DMS153 (cell line): ENCODE measurements at regions not wholly inside any gene's neighbourhood (a gene's known extent, or its start where the extent isn't known, plus 50 kb on each side); places are given as distances from the start of the nearest gene placed in this dataset.

ENCODE experiments used
- DNase-seq: peaks from one replicate; lab custom pipeline; 2025; lab: John Stamatoyannopoulos, UW

DNA sequence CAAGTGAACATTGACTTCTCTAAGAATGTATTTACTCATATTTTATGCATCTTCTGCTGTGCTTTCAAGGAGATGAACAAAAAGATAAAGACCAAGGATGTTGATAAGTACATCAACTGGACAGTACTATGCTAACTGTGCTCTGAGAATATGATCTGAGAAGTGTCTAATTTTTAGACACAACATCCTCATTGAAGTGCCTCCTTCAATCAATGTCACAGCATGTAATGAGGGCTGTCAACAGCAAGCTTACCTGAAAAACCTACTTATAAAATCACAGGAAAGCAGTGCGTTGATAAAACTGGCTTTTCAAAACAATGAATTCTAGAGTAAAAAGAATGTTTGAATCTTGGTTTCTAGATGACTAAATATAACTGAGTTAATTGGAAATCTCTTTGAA lies 452.9 kb upstream of the DSEL start:
- DNase-seq, result no peak

DNA sequence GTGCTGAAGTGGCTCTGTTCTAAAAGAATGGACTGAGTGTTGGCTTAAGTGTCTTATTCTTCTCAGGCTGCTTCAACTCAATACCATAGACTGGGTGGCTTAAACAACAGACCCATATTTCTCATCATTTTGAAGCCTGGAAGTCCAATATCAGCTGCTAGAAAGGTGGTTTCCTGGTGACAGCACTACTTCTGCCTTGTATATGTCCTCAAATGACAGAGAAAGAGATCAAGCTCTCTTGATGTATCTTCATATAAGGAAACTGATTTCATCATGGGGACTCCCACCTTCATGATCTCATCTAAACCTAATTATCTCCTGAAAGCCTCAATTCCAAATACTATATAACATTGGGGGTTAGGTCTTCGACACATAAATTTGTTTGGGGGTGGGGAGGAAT lies 449.7 kb upstream of the DSEL start:
- DNase-seq, result no peak

DNA sequence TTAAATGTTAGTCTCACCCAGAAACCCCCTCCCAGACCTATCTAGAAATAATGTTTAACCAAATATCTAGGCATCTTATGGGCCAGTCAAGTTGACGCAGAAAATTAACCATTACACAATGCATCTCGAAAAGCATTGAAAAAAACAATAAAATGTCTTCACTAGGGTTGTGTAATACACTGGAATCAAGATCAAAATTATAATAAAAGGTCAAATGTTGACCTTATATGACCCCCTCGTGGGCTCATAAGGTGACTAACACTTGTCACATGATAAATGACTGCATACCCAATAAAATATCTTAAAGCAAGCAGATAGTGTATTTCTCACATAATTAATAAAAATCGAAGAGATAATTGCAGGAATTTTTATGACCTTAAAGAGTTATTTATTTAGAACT lies 447.9 kb upstream of the DSEL start:
- DNase-seq, result no peak

DNA sequence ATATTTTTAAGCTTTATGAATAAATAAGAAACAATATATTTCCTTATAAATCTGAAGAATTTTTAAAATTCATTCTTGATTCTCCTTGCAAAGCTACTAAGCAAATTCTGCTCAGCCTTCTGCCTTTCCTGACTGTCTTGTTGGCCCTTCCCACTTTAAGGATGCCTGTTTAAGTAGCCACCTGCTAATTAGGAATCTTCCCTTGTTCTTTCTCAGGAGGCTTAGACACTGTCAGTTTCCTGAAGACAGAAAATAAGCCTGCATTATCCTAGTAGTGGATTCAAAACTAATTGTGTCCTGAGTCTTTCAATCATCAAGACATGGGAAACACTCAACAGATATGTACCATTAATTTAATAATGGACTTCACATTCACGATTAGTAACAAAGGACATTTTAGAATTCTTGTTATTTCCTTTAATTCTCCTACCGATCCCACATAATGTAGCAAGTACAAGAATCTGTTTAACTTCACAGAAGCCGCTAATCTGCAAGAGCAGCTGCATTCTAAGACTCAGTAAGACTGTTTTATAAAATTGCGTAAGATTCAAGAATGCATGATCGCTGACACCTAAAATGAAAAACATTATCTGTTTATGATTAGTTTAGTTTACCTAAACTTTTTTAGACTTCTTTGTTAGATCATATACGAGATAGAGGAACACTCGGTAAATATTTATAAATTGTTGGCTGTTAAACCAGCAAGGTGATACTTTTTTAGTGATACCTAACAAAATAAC lies 445.4 kb upstream of the DSEL start:
- no peak for DNase-seq

DNA sequence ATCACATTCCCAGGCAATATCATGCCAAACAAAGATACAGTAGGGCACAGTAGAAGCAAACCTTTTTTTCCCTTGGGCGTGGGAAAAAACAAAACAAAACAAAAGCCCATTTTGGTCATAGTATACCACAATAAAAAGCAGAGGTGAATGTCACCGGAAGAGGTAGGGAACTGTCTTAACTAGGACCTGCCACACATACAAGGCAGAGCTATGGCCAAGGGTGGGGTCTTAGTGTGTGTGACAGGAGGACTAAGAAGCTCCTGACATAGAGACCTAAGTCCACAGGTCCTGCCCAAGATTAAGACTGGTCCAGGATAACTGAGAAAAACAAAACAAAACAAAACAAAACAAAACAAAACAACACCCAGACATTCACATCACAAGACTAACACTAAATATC lies 441.2 kb upstream of the DSEL start:
- no peak for DNase-seq

DNA sequence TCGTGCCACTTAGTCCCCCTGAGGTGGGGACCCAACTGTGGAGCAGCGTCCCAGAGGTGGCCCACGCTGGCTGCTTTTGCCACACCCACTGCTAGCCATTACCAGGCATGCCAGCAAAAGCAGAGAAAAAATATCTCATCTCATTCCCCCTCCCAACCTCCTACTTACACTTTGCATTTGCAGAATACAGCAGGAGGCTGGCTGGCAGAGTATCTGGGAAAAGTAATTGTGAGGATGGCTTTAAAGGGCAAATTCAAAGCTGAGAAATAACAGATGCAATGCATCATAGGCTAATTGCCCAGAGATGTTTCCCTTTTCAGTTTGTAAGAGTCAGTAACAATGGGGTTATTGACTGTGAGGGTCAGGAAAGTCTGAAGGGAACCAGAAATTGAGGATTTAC lies 438.1 kb upstream of the DSEL start:
- no peak for DNase-seq

DNA sequence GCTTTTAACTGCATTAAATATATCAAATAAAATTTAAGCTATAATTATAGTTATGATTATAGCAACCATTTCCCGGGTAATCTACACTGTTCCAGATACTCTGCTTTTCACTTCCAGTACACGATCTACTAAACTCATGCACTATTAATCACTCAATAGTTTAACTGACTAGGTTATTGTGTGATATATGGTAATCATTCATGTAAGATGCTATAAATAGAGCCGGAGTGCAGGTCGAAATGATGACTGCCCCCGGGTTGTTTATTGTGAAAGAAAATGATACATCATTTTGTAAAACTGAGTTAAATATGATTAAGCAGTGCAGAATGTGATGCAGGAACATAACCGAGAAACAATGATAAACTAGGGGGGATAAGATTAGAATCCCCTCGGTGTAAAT lies 434.6 kb upstream of the DSEL start:
- DNase-seq, result no peak

DNA sequence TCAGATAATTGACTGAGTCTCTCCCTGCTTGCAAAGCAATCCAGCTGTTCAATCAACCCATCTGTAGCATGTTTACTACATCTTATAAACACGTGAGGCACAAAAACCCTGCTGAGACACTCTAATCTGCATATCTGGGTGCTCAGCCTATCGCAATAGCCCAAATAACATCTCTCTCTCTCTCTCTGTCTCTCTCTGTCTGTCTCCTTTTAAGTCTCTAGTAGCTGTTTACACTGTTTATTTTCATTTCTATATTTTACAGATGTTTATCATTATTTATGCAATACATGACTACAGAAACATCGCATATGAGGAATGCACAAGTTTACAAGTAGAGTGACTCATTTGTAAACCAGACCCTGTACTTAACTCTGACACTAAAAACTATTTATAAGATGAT lies 422.1 kb upstream of the DSEL start:
- no peak for DNase-seq

DNA sequence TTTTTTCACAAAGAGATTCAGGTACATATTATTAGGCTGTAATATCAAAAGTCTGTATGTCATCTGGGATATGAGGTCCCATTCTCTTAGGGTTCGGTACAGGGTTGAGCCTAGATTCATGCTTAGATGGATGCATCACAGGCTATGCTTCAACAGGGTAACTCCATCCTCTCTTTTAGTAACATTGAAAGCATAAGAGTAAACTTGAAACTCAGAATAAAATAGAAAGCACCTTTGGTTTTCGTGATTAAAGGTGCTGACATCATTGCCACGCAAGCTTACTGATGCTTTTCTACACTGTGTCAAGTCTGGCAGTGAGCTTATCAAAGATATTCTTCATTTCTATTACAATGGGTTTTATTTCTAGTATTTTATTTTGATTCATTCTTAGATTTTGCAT lies 419.1 kb upstream of the DSEL start:
- DNase-seq, result no peak

DNA sequence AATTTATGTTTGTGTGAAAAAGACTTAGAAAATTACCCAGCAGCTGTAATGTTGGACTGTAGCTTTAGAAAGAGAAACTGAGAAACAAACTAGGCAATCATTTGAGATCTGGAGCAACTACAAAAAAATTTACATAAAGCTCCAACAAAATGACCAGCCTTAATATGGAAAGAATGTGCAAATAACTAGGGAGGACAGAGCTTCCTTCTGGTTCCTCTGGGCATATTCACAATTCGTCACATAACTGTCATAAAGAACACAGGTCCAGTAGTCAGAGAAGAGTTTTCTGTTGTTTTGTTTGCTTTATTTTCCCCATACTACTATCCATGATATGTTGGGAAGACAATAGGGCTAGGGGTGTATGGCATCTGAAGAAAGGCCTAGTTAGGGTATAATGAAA lies 416.8 kb upstream of the DSEL start:
- no peak for DNase-seq

DNA sequence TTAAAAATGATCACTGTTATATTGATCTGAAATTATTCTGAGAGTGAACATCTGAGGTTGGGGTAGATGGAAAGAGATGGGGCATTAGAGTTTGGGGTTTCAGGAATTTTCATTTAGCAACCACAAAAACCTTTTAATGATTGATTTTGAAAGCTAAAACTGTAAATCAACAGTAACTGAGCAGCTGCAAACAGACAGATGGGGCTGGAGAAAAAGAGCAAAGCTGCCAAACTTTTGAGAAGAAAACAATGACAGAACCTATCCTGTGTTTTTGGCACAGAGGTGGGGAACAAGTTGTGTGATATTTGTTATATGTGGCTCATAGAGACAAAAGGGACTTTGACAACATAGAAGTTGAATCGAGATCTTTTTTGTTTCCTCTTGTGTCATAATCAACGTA lies 415.8 kb upstream of the DSEL start:
- DNase-seq, result no peak

DNA sequence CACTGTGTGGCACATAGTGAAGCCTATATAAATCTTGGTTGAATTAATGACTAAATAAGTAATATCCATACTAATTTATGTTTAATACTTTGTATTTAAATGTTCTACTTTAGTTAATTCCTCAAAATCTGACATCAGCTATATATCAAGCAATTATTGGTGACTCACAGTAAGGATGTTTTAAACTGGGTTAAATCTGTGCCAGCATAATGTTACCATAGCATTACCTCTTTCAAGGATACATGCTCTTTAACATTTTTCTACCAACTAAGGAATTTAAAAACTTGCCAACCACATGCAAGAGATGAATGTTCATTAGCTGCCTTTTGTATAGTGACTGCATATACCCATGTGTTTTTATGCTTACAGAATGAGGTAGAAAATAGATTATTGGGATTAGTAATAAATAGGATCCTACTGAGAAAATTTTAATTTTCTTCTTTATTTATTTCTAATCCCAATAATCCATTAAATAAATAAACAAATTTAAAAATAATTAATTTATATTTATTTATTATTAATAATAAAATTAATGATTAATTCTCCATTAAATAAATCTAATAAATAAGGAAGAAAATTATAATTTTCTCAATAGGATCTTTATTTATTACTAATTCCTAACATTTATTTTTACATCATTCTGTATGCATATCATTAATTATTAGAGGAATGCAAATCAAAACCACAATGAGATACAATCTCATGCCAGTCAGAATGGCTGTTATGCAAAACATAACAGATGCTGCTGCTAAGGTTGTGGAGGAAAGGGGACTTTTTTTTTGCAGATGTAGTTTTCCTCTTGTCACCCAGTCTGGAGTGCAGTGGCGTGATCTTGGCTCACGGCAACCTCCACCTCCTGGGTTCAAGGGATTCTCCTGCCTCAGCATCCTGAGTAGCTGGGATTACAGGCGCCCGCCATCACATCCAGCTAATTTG lies 410.7 kb upstream of the DSEL start:
- DNase-seq, result no peak

DNA sequence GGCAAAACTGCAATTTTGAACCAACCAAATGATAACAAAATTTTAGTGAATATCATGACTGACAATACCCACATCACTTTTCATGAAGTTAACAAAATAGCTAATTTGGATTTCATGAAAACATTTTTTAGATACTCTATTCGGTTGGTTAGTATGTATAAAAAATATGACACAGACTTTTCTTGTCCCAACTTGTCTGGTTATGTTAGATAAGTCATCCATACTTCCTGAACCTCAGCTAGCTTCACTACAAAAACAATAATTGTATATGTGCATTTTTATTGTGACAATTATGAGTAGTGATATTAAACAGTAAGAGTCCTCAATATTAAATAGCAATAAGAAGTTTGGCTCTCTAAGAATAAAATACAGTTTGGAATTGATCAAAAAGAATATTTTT lies 408.1 kb upstream of the DSEL start:
- DNase-seq, result no peak

DNA sequence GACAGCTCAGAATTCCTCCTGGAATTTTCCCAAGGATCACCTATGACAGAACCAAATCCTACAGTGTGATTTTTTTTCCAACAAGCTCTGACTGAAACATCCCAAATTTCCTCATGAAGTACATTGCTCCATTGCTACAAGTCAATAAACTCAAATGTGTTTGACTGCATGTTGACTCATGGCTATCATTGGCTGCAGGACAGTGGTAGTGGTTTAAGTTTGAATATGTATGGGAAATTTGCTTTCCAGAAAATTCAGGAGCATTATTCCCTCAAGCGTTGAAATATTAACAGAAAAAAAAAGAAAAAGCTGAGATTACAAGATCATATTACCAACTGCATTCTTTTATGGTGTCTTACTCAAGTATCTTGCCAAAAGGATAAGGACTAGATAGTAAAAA lies 402.8 kb upstream of the DSEL start:
- DNase-seq, result no peak

DNA sequence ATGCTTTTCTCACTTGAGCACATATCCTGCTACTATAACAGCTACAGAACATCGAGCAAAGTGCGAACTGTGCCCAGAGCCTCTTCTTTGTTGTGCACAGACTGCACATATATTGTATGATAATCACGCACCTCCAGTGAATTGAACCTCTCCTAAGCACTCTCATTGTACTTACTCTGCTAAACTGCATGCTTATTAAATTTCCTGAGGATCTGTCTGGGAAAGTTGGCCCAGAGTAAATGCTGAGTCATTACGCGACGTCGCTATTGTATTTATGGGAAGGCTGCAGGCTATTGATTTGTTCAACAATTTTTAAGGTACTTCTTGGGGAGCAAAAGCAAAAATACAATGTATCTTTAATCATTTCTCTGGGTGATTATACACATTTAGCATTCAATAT lies 399.6 kb upstream of the DSEL start:
- DNase-seq, result peak; percentile 28

DNA sequence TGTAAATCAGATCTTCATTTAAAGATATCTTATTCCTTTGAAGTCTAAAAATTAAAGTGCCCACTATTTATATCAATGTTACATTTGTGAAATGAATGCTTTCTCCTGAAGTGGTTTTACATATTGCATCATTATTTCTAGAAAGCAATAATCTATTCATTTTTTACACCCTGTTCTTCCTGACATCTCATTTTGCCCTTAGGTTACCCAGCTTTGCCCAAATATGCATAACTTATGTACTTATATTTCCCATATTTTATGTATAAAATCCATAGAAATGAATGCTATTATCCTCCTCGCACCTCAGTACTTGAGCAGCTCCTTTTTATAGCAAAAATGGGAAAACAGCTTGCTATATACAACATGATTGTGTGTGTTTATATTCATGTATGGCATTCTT lies 396.5 kb upstream of the DSEL start:
- no peak for DNase-seq

DNA sequence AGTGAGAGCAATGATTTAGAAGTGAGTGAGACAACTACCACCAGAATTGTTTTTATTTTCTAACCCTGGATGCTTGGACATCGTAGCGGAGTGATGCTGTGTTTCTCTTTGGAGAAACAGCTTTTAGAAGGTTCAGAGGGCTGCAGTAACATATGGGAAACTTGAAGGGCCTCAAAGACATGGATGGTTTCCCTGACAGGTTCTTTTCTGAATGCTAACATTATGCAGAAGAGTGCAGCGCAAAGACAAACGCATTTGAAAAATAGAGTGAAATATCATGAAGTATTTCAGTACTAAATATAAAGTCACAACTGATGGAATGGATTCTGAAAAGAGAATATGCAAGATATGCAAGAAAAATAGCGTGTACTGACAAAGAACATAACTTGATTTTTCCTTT lies 385.1 kb upstream of the DSEL start:
- no peak for DNase-seq

DNA sequence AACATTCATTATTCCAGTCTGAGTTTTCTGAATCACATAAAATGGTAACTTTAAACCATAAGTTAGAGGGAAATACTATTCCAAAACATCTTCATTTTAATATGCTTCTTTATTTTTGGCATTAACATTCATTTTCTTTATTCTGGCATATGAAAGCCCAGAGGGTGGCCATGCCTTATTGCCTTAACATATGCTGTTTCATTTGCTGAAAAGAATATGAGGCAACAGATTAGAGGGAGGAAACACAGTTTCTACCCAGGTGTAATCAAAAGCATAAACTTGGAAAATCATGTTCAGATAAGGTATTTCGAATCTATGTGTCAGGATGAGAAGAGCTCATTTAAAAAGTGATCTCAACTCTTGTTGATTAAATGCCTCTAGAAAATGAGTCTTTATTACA lies 379.9 kb upstream of the DSEL start:
- no peak for DNase-seq

DNA sequence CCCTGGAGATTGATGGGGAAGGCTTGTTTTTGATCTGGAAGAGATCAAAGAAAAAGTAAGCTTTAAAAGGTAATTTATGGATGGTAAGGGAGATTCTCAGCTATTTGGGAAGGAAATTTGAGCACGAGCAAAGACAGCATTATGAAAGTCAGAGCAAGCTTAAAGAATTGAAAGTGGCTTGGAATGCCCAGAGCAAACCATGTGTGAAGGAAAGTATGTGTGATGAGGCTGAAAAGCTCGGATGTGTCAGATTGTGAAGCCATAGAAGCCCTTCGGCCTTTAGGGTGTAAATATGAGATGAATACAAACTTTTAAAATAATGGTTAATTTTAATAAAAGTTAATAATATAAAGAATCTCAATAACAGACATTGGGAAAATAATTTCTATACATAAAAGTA lies 377.4 kb upstream of the DSEL start:
- DNase-seq, result no peak

DNA sequence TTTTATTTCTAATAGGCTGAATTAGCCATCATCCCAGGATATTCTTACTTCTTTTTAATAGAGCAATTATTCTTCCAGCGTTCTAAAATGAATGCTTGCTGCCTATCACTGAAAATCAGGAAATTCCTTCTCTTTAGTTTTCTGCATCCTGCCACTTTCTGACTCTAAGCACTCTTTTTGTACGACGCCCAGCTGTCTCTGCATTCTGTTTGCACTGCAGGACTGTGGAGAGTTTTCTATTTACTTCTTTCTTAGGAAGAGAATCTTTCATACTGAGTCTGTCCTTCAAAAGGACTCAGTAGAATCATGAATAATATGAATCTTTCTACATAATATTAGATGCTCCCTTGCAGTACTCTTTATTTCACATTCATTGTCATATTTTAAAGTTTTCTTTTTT lies 360.4 kb upstream of the DSEL start:
- no peak for DNase-seq

DNA sequence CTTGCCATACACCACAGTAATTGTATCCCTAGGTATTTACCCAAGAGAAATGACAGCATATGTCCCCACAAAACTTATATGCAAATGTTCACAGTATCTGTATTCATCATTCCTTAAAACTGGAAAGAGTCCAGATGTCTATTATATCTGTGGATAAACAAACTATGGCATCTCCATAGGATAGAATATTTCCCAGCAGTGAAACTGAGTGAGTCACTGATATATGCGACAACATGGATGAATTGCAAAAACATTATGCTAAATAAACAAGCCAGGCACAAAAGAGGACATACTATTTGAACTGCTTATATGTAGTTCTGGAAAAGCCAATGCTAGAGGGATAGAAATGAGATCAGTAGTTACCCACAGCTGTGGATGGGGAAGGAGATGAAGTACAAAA lies 359.4 kb upstream of the DSEL start:
- DNase-seq, result no peak

DNA sequence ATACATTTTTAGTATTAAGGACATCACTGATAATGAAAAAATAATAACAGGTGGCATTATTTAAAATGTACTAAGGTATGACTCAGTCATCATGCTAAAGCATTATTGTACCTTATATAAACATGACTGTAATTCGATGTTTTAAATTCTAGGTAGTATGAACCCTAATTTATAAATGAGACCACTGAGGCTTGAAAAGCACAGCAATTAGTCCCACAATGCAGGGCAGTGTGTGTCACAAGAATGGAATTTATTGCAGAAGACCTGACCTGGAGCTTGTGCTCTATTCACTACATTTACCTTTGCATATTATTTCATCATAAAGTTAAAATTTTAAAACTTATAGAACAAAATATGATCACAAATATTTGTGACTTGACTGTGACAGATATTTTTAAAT lies 358.5 kb upstream of the DSEL start:
- no peak for DNase-seq

DNA sequence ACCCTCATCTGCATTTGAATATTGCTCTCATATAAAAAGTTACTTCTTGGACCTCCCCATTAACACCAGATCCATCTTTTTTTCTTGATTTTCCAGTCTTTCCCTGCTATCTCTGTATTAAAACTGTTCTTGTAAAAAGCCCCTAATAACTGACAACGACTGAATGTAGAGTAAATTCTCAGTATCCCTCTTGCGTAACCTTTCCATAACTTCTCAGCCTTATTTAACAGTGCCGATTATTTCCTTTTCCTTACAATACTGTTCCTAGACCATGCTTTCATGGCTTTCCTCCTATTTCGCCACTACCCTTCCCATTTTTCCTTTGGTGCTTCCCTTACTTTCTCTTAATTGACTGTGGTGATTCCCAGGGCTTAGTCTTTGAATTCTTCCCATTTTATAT lies 348.9 kb upstream of the DSEL start:
- DNase-seq, result no peak
